Astrocyte of the cerebellum (primary cell): ENCODE measurements at regions not wholly inside any gene's neighbourhood (a gene's known extent, or its start where the extent isn't known, plus 50 kb on each side); places are given as distances from the start of the nearest gene placed in this dataset.
"Not testable (repeated sequence)": the region's sequence is repeated elsewhere in the genome, so short reads cannot be mapped to it uniquely, and the experiment has no call there.

Source experiments
- DNase-seq: peaks from one replicate; pipeline ENCODE4 v3.0.0-alpha.2; 2011; ENCODE audit warnings: low read depth
- H3K4me3 ChIP-seq: 2 replicates; pipeline ENCODE4 v1.5.1; 2011; ENCODE audit warnings: mild to moderate bottlenecking, low read depth, low read length, moderate library complexity
- in situ Hi-C: cut with HindIII; loops from 2 replicates; pipeline ENCODE4 v1.10.0; 2017; ENCODE audit warnings: low sequenced_read_pairs
- TF ChIP-seq, protein P1 (sequence below): IDR thresholded peaks from 2 replicates; pipeline ENCODE4 v1.5.1; 2012; ENCODE audit warnings: low read length, low read depth, moderate library complexity, mild to moderate bottlenecking; ENCODE audit errors: missing control alignments

- TF ChIP-seq, protein P1, sequence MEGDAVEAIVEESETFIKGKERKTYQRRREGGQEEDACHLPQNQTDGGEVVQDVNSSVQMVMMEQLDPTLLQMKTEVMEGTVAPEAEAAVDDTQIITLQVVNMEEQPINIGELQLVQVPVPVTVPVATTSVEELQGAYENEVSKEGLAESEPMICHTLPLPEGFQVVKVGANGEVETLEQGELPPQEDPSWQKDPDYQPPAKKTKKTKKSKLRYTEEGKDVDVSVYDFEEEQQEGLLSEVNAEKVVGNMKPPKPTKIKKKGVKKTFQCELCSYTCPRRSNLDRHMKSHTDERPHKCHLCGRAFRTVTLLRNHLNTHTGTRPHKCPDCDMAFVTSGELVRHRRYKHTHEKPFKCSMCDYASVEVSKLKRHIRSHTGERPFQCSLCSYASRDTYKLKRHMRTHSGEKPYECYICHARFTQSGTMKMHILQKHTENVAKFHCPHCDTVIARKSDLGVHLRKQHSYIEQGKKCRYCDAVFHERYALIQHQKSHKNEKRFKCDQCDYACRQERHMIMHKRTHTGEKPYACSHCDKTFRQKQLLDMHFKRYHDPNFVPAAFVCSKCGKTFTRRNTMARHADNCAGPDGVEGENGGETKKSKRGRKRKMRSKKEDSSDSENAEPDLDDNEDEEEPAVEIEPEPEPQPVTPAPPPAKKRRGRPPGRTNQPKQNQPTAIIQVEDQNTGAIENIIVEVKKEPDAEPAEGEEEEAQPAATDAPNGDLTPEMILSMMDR = no peak
- no peak for DNase-seq
- in situ Hi-C loops = no loop called here
- H3K4me3 ChIP-seq = no peak overlapping the region
Observed at GRCh38 chr7:17436126-17436525, 137.7 kb downstream of the AHR start.

DNA sequence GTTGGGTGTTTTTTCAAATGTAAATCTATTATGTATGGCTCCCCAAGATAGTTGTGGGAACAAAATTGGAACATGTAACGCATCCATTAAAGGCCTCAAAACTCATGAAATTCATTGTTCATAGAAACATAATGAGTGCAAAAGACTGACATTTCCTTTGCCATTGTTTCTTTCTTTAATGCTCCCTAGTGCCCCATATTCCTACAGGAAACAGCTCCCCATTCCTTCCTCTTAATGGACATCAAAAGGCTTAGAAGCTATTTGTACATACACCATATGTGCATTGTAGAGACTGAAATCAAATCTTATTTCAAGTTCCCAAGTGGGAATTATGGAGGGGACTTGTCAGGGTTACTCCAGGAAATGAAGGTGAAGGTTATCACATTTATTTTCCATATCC lies 139.1 kb downstream of the AHR start:
- no peak overlapping the region for H3K4me3 ChIP-seq
- TF ChIP-seq, protein P1 = no peak
- in situ Hi-C loops = no loop called here
- no peak for DNase-seq

- H3K4me3 ChIP-seq, in situ Hi-C loops, DNase-seq: not testable (repeated sequence)
Observed at GRCh38 chr7:17440025-17440784, 141.8 kb downstream of the AHR start.

DNA sequence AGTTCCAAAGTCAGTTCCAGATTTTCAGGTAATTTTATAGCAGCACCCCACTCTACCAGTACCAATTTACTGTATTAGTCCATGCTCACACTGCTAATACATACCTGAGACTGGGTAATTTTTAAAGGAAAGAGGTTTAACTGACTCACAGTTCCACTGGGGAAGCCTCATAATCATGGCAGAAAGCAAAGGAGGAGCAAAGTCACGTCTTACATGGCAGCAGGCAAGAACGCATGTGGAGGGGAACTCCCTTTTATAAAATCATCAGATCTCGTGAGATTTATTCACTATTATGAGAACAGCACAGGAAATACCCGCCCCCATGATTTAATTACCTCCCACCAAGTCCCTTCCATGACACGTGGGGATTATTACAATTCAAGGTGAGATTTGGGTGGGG lies 142.4 kb downstream of the AHR start:
- TF ChIP-seq, protein P1 = no peak
- no peak for DNase-seq
- in situ Hi-C loops = no loop called here
- no peak overlapping the region for H3K4me3 ChIP-seq

DNA sequence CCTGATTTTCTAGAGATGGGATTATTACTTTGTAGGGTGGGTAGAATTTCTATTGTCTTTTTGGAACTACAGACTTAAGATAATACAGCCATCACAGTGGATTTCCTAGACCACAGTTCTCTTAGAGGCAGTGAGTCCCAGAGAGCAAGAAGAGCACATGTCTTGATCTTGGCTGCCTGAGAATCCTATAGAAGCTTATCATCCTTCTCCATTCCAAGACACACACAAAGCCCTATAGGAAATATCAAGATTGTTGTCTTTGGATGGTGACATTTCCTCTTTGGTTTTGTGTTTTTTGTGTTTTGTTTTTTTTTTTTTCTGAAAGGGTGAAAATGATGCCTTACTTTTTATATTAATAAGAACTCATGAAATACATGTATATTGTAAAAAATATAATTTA lies 143.1 kb downstream of the AHR start:
- DNase-seq = no peak
- in situ Hi-C loops = no loop called here
- no peak overlapping the region for H3K4me3 ChIP-seq
- TF ChIP-seq, protein P1 = no peak

DNA sequence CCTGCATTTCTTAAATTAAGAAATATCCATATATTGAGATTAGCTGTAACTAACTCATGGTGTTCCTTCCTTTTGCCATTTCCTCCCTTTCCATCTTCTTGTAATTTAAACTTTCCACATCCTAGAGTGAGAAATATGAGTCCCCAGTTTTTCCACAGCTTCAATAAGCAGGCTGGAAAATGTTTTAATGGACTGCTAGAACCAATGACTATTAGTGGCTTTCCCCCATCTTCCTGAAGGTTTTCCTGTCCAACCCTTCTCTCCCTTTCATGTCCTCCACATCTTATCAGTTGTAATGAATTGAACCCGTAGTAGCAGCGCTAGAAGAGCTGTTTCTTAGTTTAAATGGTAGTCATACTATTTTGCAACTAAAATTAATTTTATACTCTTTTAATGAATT lies 145.7 kb downstream of the AHR start:
- TF ChIP-seq, protein P1 = no peak
- in situ Hi-C loops = no loop called here
- DNase-seq = no peak
- H3K4me3 ChIP-seq = no peak overlapping the region

DNA sequence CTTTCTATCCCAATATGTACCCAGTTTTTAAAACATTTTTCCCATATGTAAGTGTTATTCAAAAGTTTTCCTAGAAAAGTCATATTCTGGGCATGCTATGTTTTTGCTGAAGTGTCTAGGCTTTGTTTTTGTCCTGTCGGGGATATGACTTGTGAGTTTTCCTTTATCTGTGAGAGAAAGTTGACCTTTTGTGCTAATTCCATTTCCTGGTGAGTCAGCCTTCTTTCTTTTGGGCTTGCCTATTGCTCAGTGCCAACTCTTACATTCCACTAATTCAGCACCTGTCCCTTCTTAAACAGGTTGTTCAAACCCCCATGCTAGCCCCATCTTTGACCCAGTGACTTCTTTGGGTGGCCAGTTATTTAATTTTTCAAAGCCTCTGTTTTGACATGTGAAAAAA lies 146.2 kb downstream of the AHR start:
- H3K4me3 ChIP-seq = no peak overlapping the region
- TF ChIP-seq, protein P1 = no peak
- in situ Hi-C loops = no loop called here
- DNase-seq = no peak
